ENCODE measurements at regions not wholly inside any gene's neighbourhood (a gene's known extent, or its start where the extent isn't known, plus 50 kb on each side); places are given as distances from the start of the nearest gene placed in this dataset.

- intact Hi-C loops (cut with micrococcal nuclease; ENCODE audit: unreplicated experiment), result loop anchor here (10.0 kb wide), 1 partner anchor 755 kb away; no protein-coding TSS in a partner anchor
- Histone ChIP-seq H3F3A (ENCODE audit: insufficient read depth, low read depth) (peaks cover 24% of the 10 kb centered on the region), H2AFZ (no peak overlapping the region), H3K9me3 (ENCODE audit: insufficient read depth, low read depth) (no peaks in the 10 kb centered on the region), H3K36me3 (ENCODE audit: low read depth) (no peaks in the 10 kb centered on the region), H4K20me1 (ENCODE audit: insufficient read depth) (no peaks in the 10 kb centered on the region), H3K4me2 (no peak overlapping the region), H3K27me3 (ENCODE audit: insufficient read depth, low read depth) (no peaks in the 10 kb centered on the region), H3K27ac (no peak overlapping the region), H3K79me2 (ENCODE audit: low read depth) (no peaks in the 10 kb centered on the region), H3K4me3 (no peak overlapping the region), H3K9me2 (ENCODE audit: insufficient read depth) (no peaks in the 10 kb centered on the region), H3K4me1 (replicated peaks; ENCODE audit: insufficient read depth) (peaks cover 28% of the 10 kb centered on the region)
- ChIA-PET POLR2A (ENCODE audit: unreplicated experiment) (no interaction called here), CTCF (no interaction called here)
- DNase-seq, result no peak
- no TSS peak for BruUV-seq (replicated peaks)
- TF ChIP-seq EZH2 (IDR thresholded peaks at IDR 0.05; ENCODE audit: low read depth) (no peak), CTCF (conservative IDR thresholded peaks at IDR 0.05) (no peak)
Observed at GRCh38 chr7:131649879-131650278, 93.5 kb upstream of the PODXL start.

- Histone ChIP-seq H3F3A (ENCODE audit: insufficient read depth, low read depth) (peaks cover 24% of the 10 kb centered on the region), H2AFZ (no peak overlapping the region), H3K79me2 (ENCODE audit: low read depth) (no peaks in the 10 kb centered on the region), H4K20me1 (ENCODE audit: insufficient read depth) (no peaks in the 10 kb centered on the region), H3K4me1 (replicated peaks; ENCODE audit: insufficient read depth) (peaks cover 27% of the 10 kb centered on the region), H3K9me2 (ENCODE audit: insufficient read depth) (no peaks in the 10 kb centered on the region), H3K4me2 (peak overlapping the region; percentile 32), H3K4me3 (no peak overlapping the region), H3K27me3 (ENCODE audit: insufficient read depth, low read depth) (no peaks in the 10 kb centered on the region), H3K36me3 (ENCODE audit: low read depth) (no peaks in the 10 kb centered on the region), H3K27ac (no peak overlapping the region), H3K9me3 (ENCODE audit: insufficient read depth, low read depth) (no peaks in the 10 kb centered on the region)
- POLR2A ChIA-PET (ENCODE audit: unreplicated experiment), result no interaction called here
- no peak for TF ChIP-seq CTCF (conservative IDR thresholded peaks at IDR 0.05)
- no peak for TF ChIP-seq EZH2 (IDR thresholded peaks at IDR 0.05; ENCODE audit: low read depth)
- BruUV-seq (replicated peaks), result no TSS peak
- CTCF ChIA-PET, result interaction anchor here (0.6 to 1.3 kb wide), 3 partner anchors 23 to 102 kb away, joined by 3 to 17 read pairs (median 9); no protein-coding TSS in a partner anchor
- intact Hi-C loops (cut with micrococcal nuclease; ENCODE audit: unreplicated experiment), result no loop called here
- no peak for DNase-seq
Observed at GRCh38 chr7:131649003-131649541, 92.6 kb upstream of the PODXL start.

GRCh38 chr7:131648491-131648890 lies 92.1 kb upstream of the PODXL start:
- Histone ChIP-seq H3K9me2 (ENCODE audit: insufficient read depth) (no peaks in the 10 kb centered on the region), H4K20me1 (ENCODE audit: insufficient read depth) (no peaks in the 10 kb centered on the region), H3K9me3 (ENCODE audit: insufficient read depth, low read depth) (no peaks in the 10 kb centered on the region), H3K4me2 (peak overlapping the region; percentile 32), H3K27ac (no peak overlapping the region), H3K36me3 (ENCODE audit: low read depth) (no peaks in the 10 kb centered on the region), H3K4me1 (replicated peaks; ENCODE audit: insufficient read depth) (peaks cover 21% of the 10 kb centered on the region), H2AFZ (no peak overlapping the region), H3F3A (ENCODE audit: insufficient read depth, low read depth) (peaks cover 19% of the 10 kb centered on the region), H3K79me2 (ENCODE audit: low read depth) (no peaks in the 10 kb centered on the region), H3K4me3 (no peak overlapping the region), H3K27me3 (ENCODE audit: insufficient read depth, low read depth) (no peaks in the 10 kb centered on the region)
- DNase-seq, result no peak
- CTCF ChIA-PET, result interaction anchor here (0.6 to 1.3 kb wide), 4 partner anchors 23 to 530 kb away, joined by 3 to 17 read pairs (median 6); no protein-coding TSS in a partner anchor
- TF ChIP-seq CTCF (conservative IDR thresholded peaks at IDR 0.05) (no peak), EZH2 (IDR thresholded peaks at IDR 0.05; ENCODE audit: low read depth) (no peak)
- POLR2A ChIA-PET (ENCODE audit: unreplicated experiment), result interaction anchor here (0.6 kb wide), 2 partner anchors 21 to 29 kb away, joined by 3 to 5 read pairs; no protein-coding TSS in a partner anchor
- BruUV-seq (replicated peaks), result no TSS peak
- intact Hi-C loops (cut with micrococcal nuclease; ENCODE audit: unreplicated experiment), result no loop called here
